CD14-positive monocyte (primary cell): ENCODE measurements at regions not wholly inside any gene's neighbourhood (a gene's known extent, or its start where the extent isn't known, plus 50 kb on each side); places are given as distances from the start of the nearest gene placed in this dataset.

Experiments
- DNase-seq, 3 donors: peaks; one replicate each; pipeline ENCODE4 v3.0.0-alpha.2; 2011 to 2022
- H2AFZ ChIP-seq: 2 replicates; pipeline ENCODE4 v1.6.0; 2012; ENCODE audit warnings: mild to moderate bottlenecking, low read depth, low read length, inconsistent platforms; ENCODE audit not compliant: insufficient read depth, poor library complexity, severe bottlenecking
- H3K27ac ChIP-seq, 2 donors: 1 replicate in 1 of 2; 2 replicates in 1 of 2; pipeline ENCODE4 v1.5.1; 2012 to 2013; ENCODE audit warnings: low read length in 2 of 2, control low read depth in 1 of 2, inconsistent platforms in 1 of 2, low read depth in 1 of 2, mild to moderate bottlenecking in 1 of 2
- H3K27me3 ChIP-seq, 2 donors: one replicate each; pipeline versions ENCODE4 v1.6.0 to v1.6.1; 2011 to 2013; ENCODE audit warnings: low read length in 2 of 2; ENCODE audit not compliant: control insufficient read depth in 2 of 2, insufficient read depth in 2 of 2
- H3K36me3 ChIP-seq, 2 donors: replicated peaks in 1 of 2; 1 replicate in 1 of 2; 2 replicates in 1 of 2; pipeline versions ENCODE4 v1.5.1 to v1.6.1; 2012 to 2013; ENCODE audit warnings: low read length in 2 of 2, control low read depth in 1 of 2, inconsistent platforms in 1 of 2, mild to moderate bottlenecking in 1 of 2; ENCODE audit not compliant: insufficient read depth in 2 of 2, control insufficient read depth in 1 of 2
- H3K4me1 ChIP-seq, 2 donors: 1 replicate in 1 of 2; 2 replicates in 1 of 2; pipeline versions ENCODE4 v1.5.1 to v1.6.1; 2012 to 2013; ENCODE audit warnings: low read length in 2 of 2, control low read depth in 1 of 2, inconsistent platforms in 1 of 2, mild to moderate bottlenecking in 1 of 2, moderate library complexity in 1 of 2; ENCODE audit not compliant: insufficient read depth in 2 of 2, control insufficient read depth in 1 of 2
- H3K4me2 ChIP-seq: replicated peaks from 2 replicates; pipeline ENCODE3; 2012; ENCODE audit warnings: low read length, moderate library complexity, mild to moderate bottlenecking; ENCODE audit not compliant: poor library complexity, severe bottlenecking; ENCODE audit errors: extremely low read depth
- H3K4me3 ChIP-seq, 3 experiments: fragments of 200-600 bp in 1 of 3; sonication (generic) in 1 of 3; replicated peaks in 1 of 3; 1 replicate in 2 of 3; 2 replicates in 1 of 3; pipeline ENCODE4 v1.5.1; 2011 to 2013; ENCODE audit warnings: low read length in 3 of 3, mild to moderate bottlenecking in 3 of 3, control low read depth in 2 of 3, low read depth in 2 of 3, inconsistent platforms in 1 of 3, moderate library complexity in 1 of 3
- H3K79me2 ChIP-seq: 2 replicates; pipeline ENCODE4 v1.6.0; 2012; ENCODE audit warnings: mild to moderate bottlenecking, control low read depth, inconsistent platforms, low read length, moderate library complexity; ENCODE audit not compliant: insufficient read depth
- H3K9ac ChIP-seq: 2 replicates; pipeline ENCODE4 v1.6.0; 2017; ENCODE audit warnings: low read length, mild to moderate bottlenecking; ENCODE audit not compliant: insufficient read depth, poor library complexity, severe bottlenecking
- H3K9me3 ChIP-seq, 2 donors: replicated peaks in 1 of 2; 1 replicate in 1 of 2; 2 replicates in 1 of 2; pipeline versions ENCODE4 v1.5.1 to v1.6.1; 2012 to 2013; ENCODE audit warnings: low read length in 2 of 2, control low read depth in 1 of 2; ENCODE audit not compliant: control insufficient read depth in 1 of 2, insufficient read depth in 1 of 2
- H4K20me1 ChIP-seq: 2 replicates; pipeline ENCODE4 v1.6.0; 2012; ENCODE audit warnings: mild to moderate bottlenecking, low read length, control low read depth, moderate library complexity; ENCODE audit not compliant: insufficient read depth
- H3K27ac Mint-ChIP-seq, 7 donors: one replicate each; pipeline ENCODE4 v1.8.0; 2020; ENCODE audit warnings: mild to moderate bottlenecking in 7 of 7, mixed read lengths in 7 of 7, moderate library complexity in 6 of 7, inconsistent platforms in 2 of 7
- H3K27me3 Mint-ChIP-seq, 3 donors: one replicate each; pipeline ENCODE4 v1.8.0; 2021 to 2022; ENCODE audit warnings: low read depth in 3 of 3, mild to moderate bottlenecking in 3 of 3, mixed read lengths in 3 of 3, moderate library complexity in 3 of 3, inconsistent platforms in 1 of 3
- H3K36me3 Mint-ChIP-seq, 2 donors: one replicate each; pipeline ENCODE4 v1.8.0; 2020; ENCODE audit warnings: mixed read lengths in 2 of 2, inconsistent platforms in 1 of 2, mild to moderate bottlenecking in 1 of 2
- H3K4me1 Mint-ChIP-seq: one replicate; pipeline ENCODE4 v1.8.0; 2020; ENCODE audit warnings: mild to moderate bottlenecking, mixed read lengths
- H3K4me3 Mint-ChIP-seq, 2 donors: one replicate each; pipeline ENCODE4 v1.8.0; 2020; ENCODE audit warnings: mild to moderate bottlenecking in 2 of 2, mixed read lengths in 2 of 2, moderate library complexity in 1 of 2
- H3K9me3 Mint-ChIP-seq, 7 donors: one replicate each; pipeline ENCODE4 v1.8.0; 2020 to 2022; ENCODE audit warnings: mixed read lengths in 7 of 7, mild to moderate bottlenecking in 6 of 7, moderate library complexity in 6 of 7, inconsistent platforms in 2 of 7
- CTCF ChIP-seq: fragments of 200-600 bp; IDR thresholded peaks from one replicate; pipeline ENCODE4 v1.8.0; 2022; ENCODE audit warnings: antibody characterized with exemption, mild to moderate bottlenecking
- WGBS: methylation state at CpG from one replicate; pipeline ENCODE4 v1.1.5; 2013; ENCODE audit warnings: missing lambda C conversion rate; ENCODE audit not compliant: insufficient coverage; 5-methylcytosine and 5-hydroxymethylcytosine counted together
- intact Hi-C, 2 donors: fragments of 100-400 bp; cut with micrococcal nuclease; formaldehyde crosslinking; loops; one replicate each; pipeline versions ENCODE4 v1.15.0 to v1.15.1; 2023

DNA sequence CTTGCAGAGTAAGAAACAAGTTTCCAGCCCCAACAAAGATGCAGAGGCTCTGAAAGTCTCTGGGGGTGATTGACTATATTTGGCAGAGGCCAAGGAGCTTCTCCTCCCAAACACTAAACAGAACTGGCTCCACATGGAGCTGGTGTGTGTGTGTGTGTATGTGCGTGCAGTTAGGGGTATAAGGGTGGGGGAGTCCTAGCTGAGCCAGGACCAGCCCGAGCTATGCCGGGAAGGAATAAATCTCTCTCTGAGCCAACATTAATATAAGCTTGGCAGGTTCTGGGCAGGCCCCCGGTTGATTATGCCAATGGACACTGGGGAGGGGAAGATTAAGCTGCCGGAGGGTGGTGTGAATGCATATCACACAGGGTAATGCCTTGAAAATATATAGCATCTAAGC lies 324.2 kb downstream of the MIAT start:
- intact Hi-C loops = no loop called here
- H3K4me3 Mint-ChIP-seq = no peak overlapping the region
- Histone ChIP-seq H3K9ac (no peak overlapping the region), H3K79me2 (no peaks in the 10 kb centered on the region), H3K27me3 (peaks cover 8 to 10% of the 10 kb centered on the region in 2 donors), H3K4me3 (no peak overlapping the region), H2AFZ (no peak overlapping the region), H3K4me1 (no peaks in the 10 kb centered on the region), H3K4me2 (no peak overlapping the region), H3K27ac (no peak overlapping the region), H3K9me3 (no peaks in the 10 kb centered on the region), H4K20me1 (no peaks in the 10 kb centered on the region), H3K36me3 (no peaks in the 10 kb centered on the region)
- peaks cover 0 to 4% (median 0%) of the 10 kb centered on the region in 7 donors for H3K9me3 Mint-ChIP-seq
- WGBS = 80% methylated on average over 1 of the region's 5 CpGs
- no peak for DNase-seq
- H3K27me3 Mint-ChIP-seq = peaks cover 5 to 14% (median 14%) of the 10 kb centered on the region in 3 donors
- no peaks in the 10 kb centered on the region for H3K36me3 Mint-ChIP-seq
- TF ChIP-seq CTCF = no peak
- H3K4me1 Mint-ChIP-seq = no peaks in the 10 kb centered on the region
- no peak overlapping the region for H3K27ac Mint-ChIP-seq

DNA sequence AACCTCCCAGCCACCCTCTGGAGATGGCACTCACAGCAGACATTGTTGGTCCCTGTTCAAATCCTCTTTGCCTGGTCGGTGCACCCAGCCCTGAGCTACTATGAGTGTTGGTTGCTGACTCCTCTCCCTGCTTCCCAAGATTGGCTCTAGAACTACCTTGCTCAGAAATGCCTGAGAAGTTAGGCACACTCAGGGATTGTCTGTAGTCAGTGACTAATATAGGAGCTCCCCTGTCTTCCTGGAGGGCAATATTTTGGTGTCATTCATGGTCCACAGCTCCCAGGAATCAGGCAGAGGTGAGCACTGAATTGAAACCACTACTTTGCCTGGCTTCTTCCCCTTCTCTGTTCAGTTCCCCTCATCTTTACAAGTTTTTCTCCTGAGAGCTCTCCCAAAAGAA lies 325.9 kb downstream of the MIAT start:
- DNase-seq = no peak
- H3K79me2 ChIP-seq = no peaks in the 10 kb centered on the region
- Mint-ChIP-seq H3K4me3 (no peak overlapping the region), H3K36me3 (no peaks in the 10 kb centered on the region), H3K27me3 (peaks cover 5 to 14% (median 14%) of the 10 kb centered on the region in 3 donors), H3K4me1 (no peaks in the 10 kb centered on the region), H3K27ac (no peak overlapping the region), H3K9me3 (peaks cover 0 to 2% (median 0%) of the 10 kb centered on the region in 7 donors)
- no peak for TF ChIP-seq CTCF
- H3K27ac ChIP-seq = no peak overlapping the region
- H3K9ac ChIP-seq = no peak overlapping the region
- no peak overlapping the region for H2AFZ ChIP-seq
- no peaks in the 10 kb centered on the region for H3K36me3 ChIP-seq
- no peak overlapping the region for H3K4me2 ChIP-seq
- peaks cover 10 to 12% of the 10 kb centered on the region in 2 donors for H3K27me3 ChIP-seq
- intact Hi-C loops = no loop called here
- no peaks in the 10 kb centered on the region for H4K20me1 ChIP-seq
- H3K4me3 ChIP-seq = no peak overlapping the region
- WGBS = no CpG with 5 or more reads among the region's 1 CpG
- H3K4me1 ChIP-seq = no peaks in the 10 kb centered on the region
- H3K9me3 ChIP-seq = no peaks in the 10 kb centered on the region
